HEK293 (cell line): ENCODE measurements at regions not wholly inside any gene's neighbourhood (a gene's known extent, or its start where the extent isn't known, plus 50 kb on each side); places are given as distances from the start of the nearest gene placed in this dataset.

Source experiments
- OVOL3 ChIP-seq: fragments of 450-650 bp; formaldehyde crosslinking; IDR thresholded peaks from 2 replicates; pipeline ENCODE4 v1.5.1; 2016; ENCODE audit warnings: missing biosample characterization, missing genetic modification characterization
- REPIN1 ChIP-seq: fragments of 450-650 bp; formaldehyde crosslinking; IDR thresholded peaks from 2 replicates; pipeline ENCODE4 v1.5.1; 2017; ENCODE audit warnings: missing biosample characterization, missing genetic modification characterization, low read depth
- SETDB1 ChIP-seq: IDR thresholded peaks from one replicate; pipeline ENCODE4 v1.6.1; 2017; ENCODE audit warnings: mild to moderate bottlenecking, low read length, moderate library complexity, mixed read lengths; ENCODE audit not compliant: insufficient read length
- ZNF114 ChIP-seq: fragments of 450-650 bp; formaldehyde crosslinking; IDR thresholded peaks from 2 replicates; pipeline ENCODE4 v1.5.0; 2017; ENCODE audit warnings: missing biosample characterization, missing genetic modification characterization
- ZNF138 ChIP-seq: fragments of 450-650 bp; formaldehyde crosslinking; IDR thresholded peaks from 2 replicates; pipeline ENCODE4 v1.5.1; 2016; ENCODE audit warnings: missing biosample characterization, missing genetic modification characterization, borderline replicate concordance
- ZNF146 ChIP-seq: fragments of 450-650 bp; formaldehyde crosslinking; IDR thresholded peaks from 2 replicates; pipeline ENCODE4 v1.5.1; 2016; ENCODE audit warnings: missing biosample characterization, missing genetic modification characterization
- ZNF23 ChIP-seq: fragments of 450-650 bp; formaldehyde crosslinking; IDR thresholded peaks from 2 replicates; pipeline ENCODE4 v1.5.1; 2016; ENCODE audit warnings: missing biosample characterization, missing genetic modification characterization, borderline replicate concordance
- ZNF311 ChIP-seq: fragments of 450-650 bp; formaldehyde crosslinking; IDR thresholded peaks from 2 replicates; pipeline ENCODE4 v1.5.1; 2017; ENCODE audit warnings: missing biosample characterization, missing genetic modification characterization, borderline replicate concordance
- ZNF366 ChIP-seq: fragments of 450-650 bp; formaldehyde crosslinking; conservative IDR thresholded peaks from 2 replicates; pipeline ENCODE4 v1.5.1; 2016; ENCODE audit warnings: missing biosample characterization, missing genetic modification characterization
- ZNF37A ChIP-seq: fragments of 450-650 bp; IDR thresholded peaks from 2 replicates; pipeline ENCODE4 v1.5.1; 2018; ENCODE audit warnings: missing biosample characterization, missing genetic modification characterization
- ZNF501 ChIP-seq: fragments of 450-650 bp; formaldehyde crosslinking; IDR thresholded peaks from 2 replicates; pipeline ENCODE4 v1.5.1; 2016; ENCODE audit warnings: missing biosample characterization, missing genetic modification characterization
- ZNF623 ChIP-seq: fragments of 450-650 bp; formaldehyde crosslinking; IDR thresholded peaks from 2 replicates; pipeline ENCODE4 v1.5.1; 2016; ENCODE audit warnings: missing biosample characterization, missing genetic modification characterization
- ZNF624 ChIP-seq: fragments of 450-650 bp; formaldehyde crosslinking; IDR thresholded peaks from 2 replicates; pipeline ENCODE4 v1.5.1; 2017; ENCODE audit warnings: missing biosample characterization, missing genetic modification characterization
- ZNF654 ChIP-seq: fragments of 450-650 bp; formaldehyde crosslinking; IDR thresholded peaks from 2 replicates; pipeline ENCODE4 v1.5.1; 2016; ENCODE audit warnings: low read depth, missing biosample characterization, missing genetic modification characterization
- ZNF707 ChIP-seq: fragments of 450-650 bp; formaldehyde crosslinking; IDR thresholded peaks from 2 replicates; pipeline ENCODE4 v1.5.1; 2016; ENCODE audit warnings: missing biosample characterization, missing genetic modification characterization
- ZNF843 ChIP-seq: fragments of 450-650 bp; formaldehyde crosslinking; IDR thresholded peaks from 2 replicates; pipeline ENCODE4 v1.5.1; 2016; ENCODE audit warnings: missing biosample characterization, missing genetic modification characterization
- ZXDB ChIP-seq: fragments of 450-650 bp; formaldehyde crosslinking; IDR thresholded peaks from 2 replicates; pipeline ENCODE4 v1.5.1; 2016; ENCODE audit warnings: missing biosample characterization, missing genetic modification characterization
- TF ChIP-seq, protein P1 (sequence below): fragments of 450-650 bp; formaldehyde crosslinking; IDR thresholded peaks from 2 replicates; pipeline ENCODE4 v1.5.1; 2016; ENCODE audit warnings: missing biosample characterization, missing genetic modification characterization
- TF ChIP-seq, protein P2 (sequence below): fragments of 450-650 bp; formaldehyde crosslinking; IDR thresholded peaks from 2 replicates; pipeline ENCODE4 v1.5.1; 2016; ENCODE audit warnings: missing biosample characterization, missing genetic modification characterization, borderline replicate concordance
- TF ChIP-seq, protein P3 (sequence below): fragments of 450-650 bp; formaldehyde crosslinking; IDR thresholded peaks from 2 replicates; pipeline ENCODE4 v1.5.1; 2017; ENCODE audit warnings: missing biosample characterization, missing genetic modification characterization
- TF ChIP-seq, protein P4 (sequence below): fragments of 450-650 bp; formaldehyde crosslinking; IDR thresholded peaks from 2 replicates; pipeline ENCODE4 v1.5.1; 2016; ENCODE audit warnings: missing biosample characterization, missing genetic modification characterization
- TF ChIP-seq, protein P5 (sequence below): fragments of 450-650 bp; formaldehyde crosslinking; IDR thresholded peaks from 2 replicates; pipeline ENCODE4 v1.5.1; 2016; ENCODE audit warnings: missing biosample characterization, missing genetic modification characterization
- TF ChIP-seq, protein P6 (sequence below): fragments of 450-650 bp; formaldehyde crosslinking; IDR thresholded peaks from 2 replicates; pipeline ENCODE4 v1.5.1; 2017; ENCODE audit warnings: missing biosample characterization, missing genetic modification characterization
- TF ChIP-seq, protein P7 (sequence below): fragments of 450-650 bp; formaldehyde crosslinking; IDR thresholded peaks from 2 replicates; pipeline ENCODE4 v1.5.1; 2016; ENCODE audit warnings: missing biosample characterization, missing genetic modification characterization

DNA sequence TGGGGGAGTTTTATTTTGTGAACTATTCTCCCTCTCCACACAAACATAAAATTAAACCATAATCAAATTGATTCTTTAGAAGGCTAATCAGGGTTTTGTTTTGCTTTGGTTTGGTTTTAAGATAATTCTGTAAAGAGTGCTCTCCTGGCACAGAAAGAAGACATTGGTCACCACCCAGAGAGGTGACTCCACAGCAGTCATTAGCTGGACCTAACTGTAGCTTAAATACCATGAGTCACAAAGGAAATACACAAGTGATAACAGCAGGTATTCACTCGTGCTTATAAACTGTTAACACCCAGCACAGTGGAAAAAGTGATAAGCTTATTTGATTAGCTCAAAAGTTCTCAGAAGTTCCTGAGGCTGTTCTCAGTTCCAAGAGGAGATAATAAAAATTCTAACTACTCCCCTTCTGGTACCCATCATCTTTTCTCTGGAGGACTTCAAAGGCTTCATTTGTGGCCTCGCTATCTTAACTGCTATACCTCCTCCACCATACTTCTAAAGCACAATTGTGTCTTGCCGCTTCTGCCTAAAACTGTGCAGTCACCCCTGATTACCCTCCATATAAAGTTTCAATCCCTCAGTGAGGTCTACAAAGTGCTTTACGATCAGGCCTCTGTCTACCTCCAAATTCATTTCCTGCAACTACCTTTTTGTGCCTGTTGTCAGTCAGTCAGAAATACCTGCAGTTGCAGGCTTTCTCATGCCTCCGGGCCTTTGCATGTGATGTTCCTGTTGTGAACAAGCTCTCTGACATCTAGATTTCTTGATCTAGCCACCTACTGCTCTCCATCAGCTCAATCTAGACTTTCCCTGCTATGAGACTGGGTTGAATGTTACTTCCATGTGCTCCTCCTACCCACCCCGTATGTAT, 201.1 kb downstream of the SAMD5 start (continued):
- TF ChIP-seq, protein P1, sequence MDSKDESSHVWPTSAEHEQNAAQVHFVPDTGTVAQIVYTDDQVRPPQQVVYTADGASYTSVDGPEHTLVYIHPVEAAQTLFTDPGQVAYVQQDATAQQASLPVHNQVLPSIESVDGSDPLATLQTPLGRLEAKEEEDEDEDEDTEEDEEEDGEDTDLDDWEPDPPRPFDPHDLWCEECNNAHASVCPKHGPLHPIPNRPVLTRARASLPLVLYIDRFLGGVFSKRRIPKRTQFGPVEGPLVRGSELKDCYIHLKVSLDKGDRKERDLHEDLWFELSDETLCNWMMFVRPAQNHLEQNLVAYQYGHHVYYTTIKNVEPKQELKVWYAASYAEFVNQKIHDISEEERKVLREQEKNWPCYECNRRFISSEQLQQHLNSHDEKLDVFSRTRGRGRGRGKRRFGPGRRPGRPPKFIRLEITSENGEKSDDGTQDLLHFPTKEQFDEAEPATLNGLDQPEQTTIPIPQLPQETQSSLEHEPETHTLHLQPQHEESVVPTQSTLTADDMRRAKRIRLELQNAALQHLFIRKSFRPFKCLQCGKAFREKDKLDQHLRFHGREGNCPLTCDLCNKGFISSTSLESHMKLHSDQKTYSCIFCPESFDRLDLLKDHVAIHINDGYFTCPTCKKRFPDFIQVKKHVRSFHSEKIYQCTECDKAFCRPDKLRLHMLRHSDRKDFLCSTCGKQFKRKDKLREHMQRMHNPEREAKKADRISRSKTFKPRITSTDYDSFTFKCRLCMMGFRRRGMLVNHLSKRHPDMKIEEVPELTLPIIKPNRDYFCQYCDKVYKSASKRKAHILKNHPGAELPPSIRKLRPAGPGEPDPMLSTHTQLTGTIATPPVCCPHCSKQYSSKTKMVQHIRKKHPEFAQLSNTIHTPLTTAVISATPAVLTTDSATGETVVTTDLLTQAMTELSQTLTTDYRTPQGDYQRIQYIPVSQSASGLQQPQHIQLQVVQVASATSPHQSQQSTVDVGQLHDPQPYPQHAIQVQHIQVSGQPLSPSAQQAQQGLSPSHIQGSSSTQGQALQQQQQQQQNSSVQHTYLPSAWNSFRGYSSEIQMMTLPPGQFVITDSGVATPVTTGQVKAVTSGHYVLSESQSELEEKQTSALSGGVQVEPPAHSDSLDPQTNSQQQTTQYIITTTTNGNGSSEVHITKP (tag by site-specific recombination), result peak; percentile 72
- TF ChIP-seq, protein P2, sequence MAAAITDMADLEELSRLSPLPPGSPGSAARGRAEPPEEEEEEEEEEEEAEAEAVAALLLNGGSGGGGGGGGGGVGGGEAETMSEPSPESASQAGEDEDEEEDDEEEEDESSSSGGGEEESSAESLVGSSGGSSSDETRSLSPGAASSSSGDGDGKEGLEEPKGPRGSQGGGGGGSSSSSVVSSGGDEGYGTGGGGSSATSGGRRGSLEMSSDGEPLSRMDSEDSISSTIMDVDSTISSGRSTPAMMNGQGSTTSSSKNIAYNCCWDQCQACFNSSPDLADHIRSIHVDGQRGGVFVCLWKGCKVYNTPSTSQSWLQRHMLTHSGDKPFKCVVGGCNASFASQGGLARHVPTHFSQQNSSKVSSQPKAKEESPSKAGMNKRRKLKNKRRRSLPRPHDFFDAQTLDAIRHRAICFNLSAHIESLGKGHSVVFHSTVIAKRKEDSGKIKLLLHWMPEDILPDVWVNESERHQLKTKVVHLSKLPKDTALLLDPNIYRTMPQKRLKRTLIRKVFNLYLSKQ (tag by site-specific recombination), result no peak
- TF ChIP-seq ZNF366 (tag by site-specific recombination) (peak; percentile 41), REPIN1 (no peak), ZNF138 (tag by site-specific recombination) (no peak), ZNF624 (tag by site-specific recombination) (no peak), ZNF311 (tag by site-specific recombination) (no peak), ZNF114 (no peak), ZXDB (tag by site-specific recombination) (peak; percentile 54; the same call in 1 of the 2 replicates), ZNF146 (tag by site-specific recombination) (no peak), ZNF623 (tag by site-specific recombination) (peak; percentile 49), ZNF23 (no peak), ZNF654 (no peak), ZNF707 (tag by site-specific recombination) (no peak), ZNF843 (peak; percentile 66; the same call in 1 of the 2 replicates), ZNF501 (tag by site-specific recombination) (no peak), OVOL3 (tag by site-specific recombination) (0 out of 2 replicates have a peak, but pooled peaks have one; percentile 55), SETDB1 (no peak), ZNF37A (tag by site-specific recombination) (no peak)
- TF ChIP-seq, protein P3, sequence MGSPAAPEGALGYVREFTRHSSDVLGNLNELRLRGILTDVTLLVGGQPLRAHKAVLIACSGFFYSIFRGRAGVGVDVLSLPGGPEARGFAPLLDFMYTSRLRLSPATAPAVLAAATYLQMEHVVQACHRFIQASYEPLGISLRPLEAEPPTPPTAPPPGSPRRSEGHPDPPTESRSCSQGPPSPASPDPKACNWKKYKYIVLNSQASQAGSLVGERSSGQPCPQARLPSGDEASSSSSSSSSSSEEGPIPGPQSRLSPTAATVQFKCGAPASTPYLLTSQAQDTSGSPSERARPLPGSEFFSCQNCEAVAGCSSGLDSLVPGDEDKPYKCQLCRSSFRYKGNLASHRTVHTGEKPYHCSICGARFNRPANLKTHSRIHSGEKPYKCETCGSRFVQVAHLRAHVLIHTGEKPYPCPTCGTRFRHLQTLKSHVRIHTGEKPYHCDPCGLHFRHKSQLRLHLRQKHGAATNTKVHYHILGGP, result no peak
- TF ChIP-seq, protein P4, sequence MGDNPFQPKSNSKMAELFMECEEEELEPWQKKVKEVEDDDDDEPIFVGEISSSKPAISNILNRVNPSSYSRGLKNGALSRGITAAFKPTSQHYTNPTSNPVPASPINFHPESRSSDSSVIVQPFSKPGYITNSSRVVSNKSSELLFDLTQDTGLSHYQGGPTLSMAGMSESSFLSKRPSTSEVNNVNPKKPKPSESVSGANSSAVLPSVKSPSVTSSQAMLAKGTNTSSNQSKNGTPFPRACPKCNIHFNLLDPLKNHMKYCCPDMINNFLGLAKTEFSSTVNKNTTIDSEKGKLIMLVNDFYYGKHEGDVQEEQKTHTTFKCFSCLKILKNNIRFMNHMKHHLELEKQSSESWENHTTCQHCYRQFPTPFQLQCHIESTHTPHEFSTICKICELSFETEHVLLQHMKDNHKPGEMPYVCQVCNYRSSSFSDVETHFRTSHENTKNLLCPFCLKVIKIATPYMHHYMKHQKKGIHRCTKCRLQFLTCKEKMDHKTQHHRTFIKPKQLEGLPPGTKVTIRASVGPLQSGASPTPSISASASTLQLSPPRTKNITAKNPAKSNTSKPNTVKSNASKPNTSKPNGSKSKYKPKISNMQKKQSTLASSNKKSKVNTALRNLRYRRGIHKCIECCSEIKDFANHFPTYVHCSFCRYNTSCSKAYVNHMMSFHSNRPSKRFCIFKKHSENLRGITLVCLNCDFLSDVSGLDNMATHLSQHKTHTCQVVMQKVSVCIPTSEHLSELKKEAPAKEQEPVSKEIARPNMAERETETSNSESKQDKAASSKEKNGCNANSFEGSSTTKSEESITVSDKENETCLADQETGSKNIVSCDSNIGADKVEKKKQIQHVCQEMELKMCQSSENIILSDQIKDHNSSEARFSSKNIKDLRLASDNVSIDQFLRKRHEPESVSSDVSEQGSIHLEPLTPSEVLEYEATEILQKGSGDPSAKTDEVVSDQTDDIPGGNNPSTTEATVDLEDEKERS (tag by site-specific recombination), result no peak
- TF ChIP-seq, protein P5, sequence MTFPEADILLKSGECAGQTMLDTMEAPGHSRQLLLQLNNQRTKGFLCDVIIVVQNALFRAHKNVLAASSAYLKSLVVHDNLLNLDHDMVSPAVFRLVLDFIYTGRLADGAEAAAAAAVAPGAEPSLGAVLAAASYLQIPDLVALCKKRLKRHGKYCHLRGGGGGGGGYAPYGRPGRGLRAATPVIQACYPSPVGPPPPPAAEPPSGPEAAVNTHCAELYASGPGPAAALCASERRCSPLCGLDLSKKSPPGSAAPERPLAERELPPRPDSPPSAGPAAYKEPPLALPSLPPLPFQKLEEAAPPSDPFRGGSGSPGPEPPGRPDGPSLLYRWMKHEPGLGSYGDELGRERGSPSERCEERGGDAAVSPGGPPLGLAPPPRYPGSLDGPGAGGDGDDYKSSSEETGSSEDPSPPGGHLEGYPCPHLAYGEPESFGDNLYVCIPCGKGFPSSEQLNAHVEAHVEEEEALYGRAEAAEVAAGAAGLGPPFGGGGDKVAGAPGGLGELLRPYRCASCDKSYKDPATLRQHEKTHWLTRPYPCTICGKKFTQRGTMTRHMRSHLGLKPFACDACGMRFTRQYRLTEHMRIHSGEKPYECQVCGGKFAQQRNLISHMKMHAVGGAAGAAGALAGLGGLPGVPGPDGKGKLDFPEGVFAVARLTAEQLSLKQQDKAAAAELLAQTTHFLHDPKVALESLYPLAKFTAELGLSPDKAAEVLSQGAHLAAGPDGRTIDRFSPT (tag by site-specific recombination), result peak; percentile 63
- TF ChIP-seq, protein P6, sequence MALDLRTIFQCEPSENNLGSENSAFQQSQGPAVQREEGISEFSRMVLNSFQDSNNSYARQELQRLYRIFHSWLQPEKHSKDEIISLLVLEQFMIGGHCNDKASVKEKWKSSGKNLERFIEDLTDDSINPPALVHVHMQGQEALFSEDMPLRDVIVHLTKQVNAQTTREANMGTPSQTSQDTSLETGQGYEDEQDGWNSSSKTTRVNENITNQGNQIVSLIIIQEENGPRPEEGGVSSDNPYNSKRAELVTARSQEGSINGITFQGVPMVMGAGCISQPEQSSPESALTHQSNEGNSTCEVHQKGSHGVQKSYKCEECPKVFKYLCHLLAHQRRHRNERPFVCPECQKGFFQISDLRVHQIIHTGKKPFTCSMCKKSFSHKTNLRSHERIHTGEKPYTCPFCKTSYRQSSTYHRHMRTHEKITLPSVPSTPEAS (tag by site-specific recombination), result no peak
- TF ChIP-seq, protein P7, sequence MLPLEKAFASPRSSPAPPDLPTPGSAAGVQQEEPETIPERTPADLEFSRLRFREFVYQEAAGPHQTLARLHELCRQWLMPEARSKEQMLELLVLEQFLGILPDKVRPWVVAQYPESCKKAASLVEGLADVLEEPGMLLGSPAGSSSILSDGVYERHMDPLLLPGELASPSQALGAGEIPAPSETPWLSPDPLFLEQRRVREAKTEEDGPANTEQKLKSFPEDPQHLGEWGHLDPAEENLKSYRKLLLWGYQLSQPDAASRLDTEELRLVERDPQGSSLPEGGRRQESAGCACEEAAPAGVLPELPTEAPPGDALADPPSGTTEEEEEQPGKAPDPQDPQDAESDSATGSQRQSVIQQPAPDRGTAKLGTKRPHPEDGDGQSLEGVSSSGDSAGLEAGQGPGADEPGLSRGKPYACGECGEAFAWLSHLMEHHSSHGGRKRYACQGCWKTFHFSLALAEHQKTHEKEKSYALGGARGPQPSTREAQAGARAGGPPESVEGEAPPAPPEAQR, result no peak
